COLO829 (cell line): ENCODE measurements at regions not wholly inside any gene's neighbourhood (a gene's known extent, or its start where the extent isn't known, plus 50 kb on each side); places are given as distances from the start of the nearest gene placed in this dataset.

Experiments
- DNase-seq: peaks from one replicate; pipeline ENCODE4 v3.0.0; 2012; ENCODE audit warnings: low spot score

GRCh38 chr11:19661827-19662226, 50.8 kb upstream of the NAV2 start:
- no peak for DNase-seq

GRCh38 chr11:19660076-19660475, 52.6 kb upstream of the NAV2 start:
- peak; percentile 28 for DNase-seq

GRCh38 chr11:19659529-19659928, 53.1 kb upstream of the NAV2 start:
- DNase-seq: no peak

- no peak for DNase-seq
Observed at GRCh38 chr11:19658344-19658743, 54.3 kb upstream of the NAV2 start.

DNA sequence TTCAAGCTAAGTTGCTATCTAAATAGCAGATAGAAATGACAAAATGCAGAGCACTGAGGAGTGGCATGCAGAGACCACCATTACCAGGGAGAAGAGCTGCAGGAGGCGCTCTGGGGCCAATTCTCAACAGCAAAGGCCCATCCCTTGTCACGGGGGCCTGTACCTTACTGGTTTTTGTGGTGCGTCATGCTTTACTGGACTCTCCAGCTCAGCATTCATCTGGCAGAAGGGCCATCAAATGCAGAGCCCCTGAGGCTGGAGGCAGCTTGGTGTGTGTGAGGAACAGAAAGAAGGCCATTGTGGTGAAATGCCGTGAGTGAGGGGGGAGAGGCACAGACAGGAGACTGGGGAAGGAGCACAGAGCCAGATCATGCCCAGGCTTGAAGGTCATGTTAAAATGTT, 56.5 kb upstream of the NAV2 start:
- DNase-seq: peak; percentile 84

DNA sequence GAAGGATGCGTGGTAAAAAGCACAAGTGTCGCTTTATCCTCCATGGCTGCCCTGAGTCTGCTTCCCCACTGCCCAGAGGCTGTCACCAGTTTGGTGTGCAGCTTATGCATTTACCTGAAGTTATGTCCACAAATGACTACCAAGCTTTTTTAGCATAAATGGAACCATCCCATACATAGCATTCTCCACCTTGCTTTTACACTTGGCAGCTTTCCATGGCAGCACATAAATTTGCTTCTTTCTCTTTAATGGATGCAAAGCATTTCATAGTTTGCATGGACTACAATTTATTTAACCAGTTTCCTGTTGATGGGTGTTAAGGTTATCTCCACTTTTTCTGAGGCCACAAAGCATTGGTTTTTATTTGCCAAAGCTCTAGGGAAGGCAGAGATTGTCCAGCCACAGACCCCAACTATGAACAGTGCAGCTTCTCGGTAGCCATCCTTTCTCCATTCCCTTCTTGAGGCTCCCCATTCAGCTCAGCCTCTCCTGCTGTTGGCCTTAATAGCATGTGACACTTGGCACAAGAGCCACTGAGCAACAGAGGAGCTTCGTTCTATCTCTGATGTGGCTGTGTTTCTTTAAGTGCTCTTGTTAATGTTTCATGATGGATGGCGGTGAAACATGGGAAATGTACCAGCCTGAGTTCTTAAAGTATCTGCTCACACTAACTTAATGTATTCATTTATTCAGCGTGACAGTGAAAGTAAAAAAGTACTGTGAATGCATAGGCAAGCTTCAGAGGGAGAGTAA, 59.8 kb upstream of the NAV2 start:
- DNase-seq: no peak

- DNase-seq: peak; percentile 34
Observed at GRCh38 chr11:19651653-19652052, 61.0 kb upstream of the NAV2 start.

GRCh38 chr11:19651028-19651427, 61.6 kb upstream of the NAV2 start:
- DNase-seq: no peak

- no peak for DNase-seq
Observed at GRCh38 chr11:19650467-19650866, 62.2 kb upstream of the NAV2 start.

DNA sequence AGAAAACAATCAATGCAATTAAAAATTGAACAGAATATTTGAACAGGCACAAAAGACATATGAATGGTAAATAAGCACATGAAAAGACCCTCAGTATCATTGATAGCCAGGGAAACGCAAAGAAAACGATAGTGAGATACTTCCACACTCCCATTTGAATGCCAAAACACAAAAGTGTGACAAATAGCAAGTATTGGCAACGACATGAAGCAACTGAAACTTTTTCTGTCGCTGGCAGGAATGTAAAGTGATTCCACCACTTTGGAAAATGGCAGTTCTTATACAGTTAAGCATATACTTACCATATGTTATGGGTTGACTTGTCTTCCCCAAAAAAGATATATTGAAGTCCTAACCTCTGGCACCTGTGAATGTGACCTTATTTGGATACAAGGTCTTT, 62.9 kb upstream of the NAV2 start:
- DNase-seq: no peak

DNA sequence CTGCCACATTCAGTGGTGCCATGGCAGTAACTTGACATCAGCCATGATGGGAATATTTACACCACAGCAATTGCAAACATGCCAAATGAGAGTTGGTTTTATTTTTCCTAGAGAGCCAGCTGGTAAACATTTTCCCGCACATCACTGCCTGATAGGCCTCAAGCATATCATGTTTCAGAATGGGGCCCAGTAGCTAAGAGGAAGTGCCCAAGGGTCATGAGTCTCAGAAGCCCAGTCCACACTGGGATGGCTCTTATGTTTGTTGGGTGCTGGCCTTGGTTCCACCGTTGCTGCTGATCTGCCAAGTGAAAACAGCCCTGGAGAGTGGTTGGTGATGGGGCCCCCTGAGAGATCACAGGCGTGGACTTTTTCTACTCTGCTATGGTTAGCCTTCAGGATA, 64.3 kb upstream of the NAV2 start:
- no peak for DNase-seq

DNA sequence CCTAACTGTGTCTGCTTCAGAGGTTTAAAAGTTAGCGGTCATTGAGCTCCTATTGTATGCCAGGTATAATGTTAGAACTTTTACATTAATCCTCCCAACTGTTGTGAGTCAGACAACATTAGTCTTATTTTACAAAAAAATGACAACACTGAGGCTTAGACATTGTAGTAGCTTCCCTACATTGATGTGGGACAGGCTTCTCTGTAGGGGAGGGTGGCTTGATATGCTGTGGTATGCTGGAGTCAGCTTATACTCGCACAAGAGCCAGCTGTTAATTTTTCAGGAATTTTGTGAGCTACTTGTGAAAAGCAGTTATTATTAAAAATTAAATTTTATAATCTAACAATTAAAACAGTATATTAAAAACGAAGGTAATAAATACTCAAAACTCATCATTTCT, 64.8 kb upstream of the NAV2 start:
- no peak for DNase-seq

- DNase-seq: no peak
Observed at GRCh38 chr11:19646921-19647320, 65.7 kb upstream of the NAV2 start.

GRCh38 chr11:19646308-19646707, 66.3 kb upstream of the NAV2 start:
- DNase-seq: no peak

- no peak for DNase-seq
Observed at GRCh38 chr11:19644316-19644715, 68.3 kb upstream of the NAV2 start.

DNA sequence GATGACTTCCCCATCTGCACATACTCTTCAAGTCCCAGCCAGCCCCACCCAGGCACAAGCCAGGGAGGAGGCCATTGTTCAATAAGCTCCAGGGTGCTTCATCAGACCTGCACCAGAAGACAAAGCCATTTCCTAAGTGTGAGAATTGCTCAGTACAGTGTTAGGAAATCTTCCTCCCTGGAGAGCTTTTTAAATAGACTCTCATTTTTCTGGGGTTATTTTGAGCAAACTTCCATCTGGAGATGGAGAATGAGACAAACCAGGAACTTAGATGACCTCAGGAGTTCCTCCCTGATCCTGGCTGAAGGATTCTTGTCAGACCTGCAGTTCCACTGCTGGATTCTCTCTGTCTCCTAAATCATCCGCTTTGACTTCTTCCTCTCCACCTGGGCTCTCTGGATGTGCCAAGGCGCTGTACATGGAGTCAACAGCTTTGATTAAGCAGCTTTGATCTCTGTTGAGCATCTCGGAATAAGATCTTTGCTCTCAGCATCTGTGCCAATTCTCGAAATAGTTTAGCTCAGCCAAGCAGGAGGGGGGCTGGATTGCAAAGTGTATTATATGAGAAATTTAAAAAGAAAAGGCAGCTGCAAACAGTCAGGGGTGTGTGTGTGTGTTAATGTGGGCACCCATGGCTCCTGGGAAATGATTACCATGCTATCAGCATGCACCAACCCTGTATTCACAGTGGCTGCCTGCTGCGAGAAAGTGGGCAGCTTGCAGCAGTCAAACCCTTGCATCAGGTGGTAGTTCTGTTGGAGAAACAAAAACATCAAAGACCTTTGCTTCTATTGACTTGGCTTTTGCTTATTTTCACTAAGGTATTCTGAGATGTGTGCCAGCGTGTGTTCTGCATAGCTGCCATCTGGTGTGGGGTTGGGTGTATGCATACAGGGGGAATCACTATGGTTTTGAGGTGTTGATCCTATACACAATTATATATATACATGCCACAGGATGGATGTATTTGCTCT, 70.2 kb upstream of the NAV2 start:
- DNase-seq: no peak

- DNase-seq: no peak
Observed at GRCh38 chr11:19639603-19640105, 73.0 kb upstream of the NAV2 start.

- no peak for DNase-seq
Observed at GRCh38 chr11:19635332-19635731, 77.3 kb upstream of the NAV2 start.

- DNase-seq: no peak
Observed at GRCh38 chr11:19633276-19633675, 79.4 kb upstream of the NAV2 start.

- no peak for DNase-seq
Observed at GRCh38 chr11:19632499-19632834, 80.2 kb upstream of the NAV2 start.

DNA sequence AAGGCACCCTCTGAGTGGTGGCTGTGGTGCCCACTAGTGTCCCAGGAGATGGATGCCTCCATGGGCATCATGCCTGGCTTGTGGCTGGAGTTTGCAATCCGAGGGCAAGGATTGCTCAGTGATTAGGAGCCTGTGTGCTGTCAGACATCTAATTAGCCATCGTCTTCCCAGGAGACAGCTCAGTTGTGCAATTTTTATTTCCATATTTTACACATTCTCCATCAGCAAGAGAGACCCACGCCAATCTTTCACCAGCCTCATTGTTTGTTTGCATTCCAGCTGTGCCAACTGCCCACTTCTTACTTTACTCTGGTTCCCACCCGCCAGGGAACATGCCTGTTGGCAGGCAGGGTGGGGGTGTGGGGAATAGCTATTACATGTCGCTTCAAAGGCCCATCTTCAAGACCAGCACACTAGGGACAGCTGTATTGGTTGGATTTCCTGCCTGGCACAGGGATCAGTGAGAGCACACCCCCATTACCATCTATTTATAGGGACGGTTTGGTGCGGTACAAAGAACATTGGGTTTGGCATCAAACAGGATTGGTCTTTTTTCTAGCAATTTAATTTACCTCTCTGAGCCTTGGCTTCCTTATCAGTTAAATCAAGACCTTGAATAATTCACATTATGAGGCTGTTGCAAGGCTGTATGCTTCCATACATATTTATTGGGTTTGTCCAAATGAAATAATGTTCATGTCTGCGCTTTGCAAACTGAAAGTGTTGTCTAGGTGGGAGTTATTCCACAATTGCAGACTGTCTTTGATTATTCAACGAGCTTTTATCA, 80.7 kb upstream of the NAV2 start:
- DNase-seq: no peak

DNA sequence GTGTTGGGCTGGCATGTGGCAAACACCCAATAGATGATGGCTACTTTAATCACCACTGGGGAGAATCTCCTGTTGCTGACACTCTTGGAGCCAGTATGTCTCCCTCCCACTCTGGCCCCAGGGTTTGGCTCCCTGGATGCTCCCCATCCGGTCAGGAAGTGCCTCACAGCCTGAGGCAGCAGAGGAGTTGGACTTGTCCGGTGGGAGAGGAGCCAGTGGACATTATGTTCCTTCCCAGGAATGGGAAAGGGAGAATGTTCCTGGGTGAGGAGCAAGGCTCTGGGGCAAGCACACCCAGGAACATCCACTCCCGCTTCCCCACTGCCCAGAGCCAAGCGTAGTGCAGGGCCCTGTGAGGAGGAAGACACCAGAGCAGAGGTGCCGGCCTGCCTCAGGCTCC, 84.6 kb upstream of the NAV2 start:
- no peak for DNase-seq
